Ishikawa (cell line): ENCODE measurements at regions not wholly inside any gene's neighbourhood (a gene's known extent, or its start where the extent isn't known, plus 50 kb on each side); places are given as distances from the start of the nearest gene placed in this dataset.

Experiments
- CEBPB ChIP-seq: IDR thresholded peaks from 2 replicates; pipeline ENCODE4 v1.6.1; 2012
- CREB1 ChIP-seq: IDR thresholded peaks from 2 replicates; pipeline ENCODE4 v1.6.1; 2012; ENCODE audit warnings: low read depth
- EGR1 ChIP-seq: IDR thresholded peaks from 2 replicates; pipeline ENCODE4 v1.6.1; 2012
- EP300 ChIP-seq: IDR thresholded peaks from 2 replicates; pipeline ENCODE4 v1.6.1; 2012; ENCODE audit warnings: borderline replicate concordance
- FOXM1 ChIP-seq: IDR thresholded peaks from 2 replicates; pipeline ENCODE4 v1.6.1; 2012; ENCODE audit warnings: low read depth, borderline replicate concordance
- NFIC ChIP-seq: IDR thresholded peaks from 2 replicates; pipeline ENCODE4 v1.6.1; 2012
- RAD21 ChIP-seq: IDR thresholded peaks from 2 replicates; pipeline ENCODE4 v1.6.1; 2012; ENCODE audit warnings: low read depth
- TAF1 ChIP-seq: IDR thresholded peaks from 2 replicates; pipeline ENCODE4 v1.6.1; 2012; ENCODE audit warnings: low read depth, mild to moderate bottlenecking
- TCF12 ChIP-seq: IDR thresholded peaks from 2 replicates; pipeline ENCODE4 v1.6.1; 2012; ENCODE audit warnings: low read depth
- TEAD4 ChIP-seq: IDR thresholded peaks from 2 replicates; pipeline ENCODE4 v1.6.1; 2012
- YY1 ChIP-seq: IDR thresholded peaks from 2 replicates; pipeline ENCODE4 v1.6.1; 2012; ENCODE audit warnings: low read depth
- ZBTB7A ChIP-seq: IDR thresholded peaks from 2 replicates; pipeline ENCODE4 v1.6.1; 2012; ENCODE audit warnings: low read depth
- TF ChIP-seq, protein P1 (sequence below): IDR thresholded peaks from 2 replicates; pipeline ENCODE4 v1.6.1; 2012
- TF ChIP-seq, protein P2 (sequence below): IDR thresholded peaks from 2 replicates; pipeline ENCODE4 v1.6.1; 2012; ENCODE audit warnings: low read depth, mild to moderate bottlenecking
- TF ChIP-seq, protein P3 (sequence below): IDR thresholded peaks from 2 replicates; pipeline ENCODE4 v1.6.1; 2012

DNA sequence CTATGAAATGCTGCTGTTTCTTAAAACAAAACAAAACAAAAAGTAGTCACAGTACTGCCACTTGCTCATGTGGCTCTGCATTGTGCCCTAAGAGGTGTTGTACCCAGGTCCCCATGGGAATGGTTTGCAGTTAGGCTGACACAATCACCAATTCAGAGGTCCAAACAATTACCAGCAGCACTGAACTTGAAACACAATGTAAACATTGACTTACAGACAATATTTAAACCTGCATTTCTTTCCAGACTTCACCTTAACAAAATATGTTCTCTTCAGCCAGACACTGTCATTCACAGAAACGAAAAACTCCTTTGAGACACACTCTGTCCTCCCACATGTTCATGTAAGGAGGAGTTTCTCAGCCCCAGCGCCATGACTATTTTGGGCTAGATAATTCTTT, 206.8 kb upstream of the ARG1 start:
- no peak for TF ChIP-seq RAD21
- no peak for TF ChIP-seq CREB1
- no peak for TF ChIP-seq TAF1
- TF ChIP-seq TCF12 = no peak
- no peak for TF ChIP-seq EP300
- no peak for TF ChIP-seq ZBTB7A
- TF ChIP-seq FOXM1 = no peak
- TF ChIP-seq, protein P1, sequence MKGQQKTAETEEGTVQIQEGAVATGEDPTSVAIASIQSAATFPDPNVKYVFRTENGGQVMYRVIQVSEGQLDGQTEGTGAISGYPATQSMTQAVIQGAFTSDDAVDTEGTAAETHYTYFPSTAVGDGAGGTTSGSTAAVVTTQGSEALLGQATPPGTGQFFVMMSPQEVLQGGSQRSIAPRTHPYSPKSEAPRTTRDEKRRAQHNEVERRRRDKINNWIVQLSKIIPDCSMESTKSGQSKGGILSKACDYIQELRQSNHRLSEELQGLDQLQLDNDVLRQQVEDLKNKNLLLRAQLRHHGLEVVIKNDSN = no peak
- no peak for TF ChIP-seq TEAD4
- TF ChIP-seq YY1 = no peak
- TF ChIP-seq, protein P2, sequence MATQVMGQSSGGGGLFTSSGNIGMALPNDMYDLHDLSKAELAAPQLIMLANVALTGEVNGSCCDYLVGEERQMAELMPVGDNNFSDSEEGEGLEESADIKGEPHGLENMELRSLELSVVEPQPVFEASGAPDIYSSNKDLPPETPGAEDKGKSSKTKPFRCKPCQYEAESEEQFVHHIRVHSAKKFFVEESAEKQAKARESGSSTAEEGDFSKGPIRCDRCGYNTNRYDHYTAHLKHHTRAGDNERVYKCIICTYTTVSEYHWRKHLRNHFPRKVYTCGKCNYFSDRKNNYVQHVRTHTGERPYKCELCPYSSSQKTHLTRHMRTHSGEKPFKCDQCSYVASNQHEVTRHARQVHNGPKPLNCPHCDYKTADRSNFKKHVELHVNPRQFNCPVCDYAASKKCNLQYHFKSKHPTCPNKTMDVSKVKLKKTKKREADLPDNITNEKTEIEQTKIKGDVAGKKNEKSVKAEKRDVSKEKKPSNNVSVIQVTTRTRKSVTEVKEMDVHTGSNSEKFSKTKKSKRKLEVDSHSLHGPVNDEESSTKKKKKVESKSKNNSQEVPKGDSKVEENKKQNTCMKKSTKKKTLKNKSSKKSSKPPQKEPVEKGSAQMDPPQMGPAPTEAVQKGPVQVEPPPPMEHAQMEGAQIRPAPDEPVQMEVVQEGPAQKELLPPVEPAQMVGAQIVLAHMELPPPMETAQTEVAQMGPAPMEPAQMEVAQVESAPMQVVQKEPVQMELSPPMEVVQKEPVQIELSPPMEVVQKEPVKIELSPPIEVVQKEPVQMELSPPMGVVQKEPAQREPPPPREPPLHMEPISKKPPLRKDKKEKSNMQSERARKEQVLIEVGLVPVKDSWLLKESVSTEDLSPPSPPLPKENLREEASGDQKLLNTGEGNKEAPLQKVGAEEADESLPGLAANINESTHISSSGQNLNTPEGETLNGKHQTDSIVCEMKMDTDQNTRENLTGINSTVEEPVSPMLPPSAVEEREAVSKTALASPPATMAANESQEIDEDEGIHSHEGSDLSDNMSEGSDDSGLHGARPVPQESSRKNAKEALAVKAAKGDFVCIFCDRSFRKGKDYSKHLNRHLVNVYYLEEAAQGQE = no peak

DNA sequence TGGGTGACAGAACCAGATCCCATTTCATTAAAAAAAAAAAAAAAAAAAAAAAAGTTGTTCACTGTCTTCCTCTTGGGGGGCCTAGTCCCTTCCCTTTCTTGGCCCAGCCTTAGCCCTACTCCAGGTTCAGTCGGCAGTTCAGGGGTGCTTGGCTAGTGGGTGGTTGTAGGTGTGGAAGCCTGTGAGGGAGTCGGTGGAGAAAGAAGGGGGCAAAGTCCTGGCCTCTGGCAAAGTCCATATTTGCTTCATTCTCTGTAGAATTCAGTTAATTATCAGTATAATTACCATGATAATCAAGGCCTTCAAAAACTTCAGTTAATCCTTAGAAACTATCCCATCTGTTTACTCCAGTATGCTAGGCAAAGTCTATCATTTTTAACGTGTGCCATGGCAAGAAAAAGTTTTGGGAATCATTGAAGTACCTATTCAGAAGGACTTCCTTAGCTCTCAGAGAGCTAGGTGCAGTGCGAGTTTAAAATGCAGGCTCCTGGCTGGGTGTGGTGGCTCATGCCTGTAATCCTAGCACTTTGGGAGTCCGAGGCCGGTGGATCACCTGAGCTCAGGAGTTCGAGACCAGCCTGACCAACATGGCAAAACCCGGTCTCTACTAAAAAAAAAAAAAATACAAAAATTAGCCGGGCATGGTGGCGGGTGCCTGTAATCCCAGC, 205.7 kb upstream of the ARG1 start:
- TF ChIP-seq, protein P3, sequence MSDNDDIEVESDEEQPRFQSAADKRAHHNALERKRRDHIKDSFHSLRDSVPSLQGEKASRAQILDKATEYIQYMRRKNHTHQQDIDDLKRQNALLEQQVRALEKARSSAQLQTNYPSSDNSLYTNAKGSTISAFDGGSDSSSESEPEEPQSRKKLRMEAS = no peak
- no peak for TF ChIP-seq CEBPB
- TF ChIP-seq CREB1 = no peak
- no peak for TF ChIP-seq YY1
- TF ChIP-seq TCF12 = no peak
- TF ChIP-seq EGR1 = no peak
- no peak for TF ChIP-seq FOXM1
- TF ChIP-seq NFIC = no peak
- TF ChIP-seq ZBTB7A = no peak
- TF ChIP-seq RAD21 = no peak
- TF ChIP-seq, protein P2 = no peak
- TF ChIP-seq TAF1 = no peak
- no peak for TF ChIP-seq TEAD4
- TF ChIP-seq, protein P1 = no peak
- TF ChIP-seq EP300 = no peak

DNA sequence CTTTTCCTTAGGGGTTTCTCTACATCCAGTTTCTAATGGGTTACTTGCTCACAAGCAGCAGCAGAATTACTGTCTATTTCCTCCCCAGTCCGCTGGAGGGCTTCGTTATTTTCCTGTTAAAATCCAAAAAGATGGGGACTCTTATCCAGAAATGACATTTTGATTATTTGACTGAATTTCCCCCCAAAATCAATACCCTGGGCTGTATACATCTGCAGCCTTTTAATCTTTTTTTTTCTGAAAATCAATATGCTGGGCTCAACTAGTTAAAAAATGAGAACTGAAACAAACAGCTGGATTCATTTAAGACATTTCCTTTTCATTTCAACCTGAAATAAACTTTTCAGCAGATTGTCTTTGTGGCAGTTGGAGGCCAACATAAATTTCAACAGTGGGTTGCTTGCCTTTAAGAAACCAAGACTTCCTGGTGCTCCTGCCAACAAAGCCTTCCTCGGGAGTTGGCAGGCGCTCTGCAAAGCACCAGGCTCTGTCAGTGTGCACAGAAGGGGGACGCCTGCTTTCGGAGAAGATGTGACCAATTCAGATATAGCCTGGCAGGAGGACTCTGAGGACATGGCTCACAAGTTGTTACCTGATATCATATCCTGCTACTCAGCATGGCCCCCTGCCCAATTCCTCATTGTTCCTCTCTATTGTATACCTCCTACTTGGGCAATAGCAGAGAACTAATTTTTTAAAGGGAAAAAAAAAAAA, 204.7 kb upstream of the ARG1 start:
- TF ChIP-seq, protein P1 = no peak
- TF ChIP-seq EP300 = peak; percentile 53; the same call in 1 of the 2 replicates
- no peak for TF ChIP-seq YY1
- no peak for TF ChIP-seq TEAD4
- TF ChIP-seq TCF12 = peak; percentile 38; the same call in 1 of the 2 replicates
- no peak for TF ChIP-seq ZBTB7A
- peak; percentile 85 for TF ChIP-seq NFIC
- no peak for TF ChIP-seq CREB1
- TF ChIP-seq, protein P3 = peak; percentile 25; the same call in 1 of the 2 replicates
- no peak for TF ChIP-seq RAD21
- no peak for TF ChIP-seq EGR1
- TF ChIP-seq CEBPB = peak; percentile 67
- TF ChIP-seq FOXM1 = peak; percentile 23; the same call in 1 of the 2 replicates
- TF ChIP-seq, protein P2 = no peak
- no peak for TF ChIP-seq TAF1
